ENCODE measurements at regions not wholly inside any gene's neighbourhood (a gene's known extent, or its start where the extent isn't known, plus 50 kb on each side); places are given as distances from the start of the nearest gene placed in this dataset.

GRCh38 chr1:221172841-221173240 is 293.6 kb downstream of the HLX start:
- ATAC-seq = no peak
- no peak overlapping the region for H3K4me3 ChIP-seq (replicated peaks in 1 of 3; ENCODE audit: insufficient read depth in 1 of 3, low read depth in 2 of 3, low read length in 3 of 3)
- no peaks in the 10 kb centered on the region; a peak in 1 of 5 replicates for H3K27me3 ChIP-seq (ENCODE audit: control insufficient read depth in 1 of 2, insufficient read depth in 2 of 2, low read length in 2 of 2)
- intact Hi-C loops (cut with micrococcal nuclease; ENCODE audit: unreplicated experiment) = no loop called here
- BruUV-seq (replicated peaks) = no TSS peak
- no peaks in the 10 kb centered on the region for H3K79me2 ChIP-seq (ENCODE audit: insufficient read depth, low read length)
- no peak for DNase-seq (ENCODE audit: low spot score)
- TF ChIP-seq HNF1B (CRISPR knock-in tag; IDR thresholded peaks at IDR 0.05) = no peak
- TF ChIP-seq ZNF484 (CRISPR knock-in tag; IDR thresholded peaks at IDR 0.05; ENCODE audit: borderline replicate concordance, low read depth) = no peak
- no peak for TF ChIP-seq ZIK1 (CRISPR knock-in tag; IDR thresholded peaks at IDR 0.05; ENCODE audit: borderline replicate concordance, low read depth)
- TF ChIP-seq MZF1 (CRISPR knock-in tag; IDR thresholded peaks at IDR 0.05; ENCODE audit: borderline replicate concordance) = no peak
- TF ChIP-seq ZFP1 (CRISPR knock-in tag; IDR thresholded peaks at IDR 0.05) = no peak
- no peak for TF ChIP-seq ZNF510 (CRISPR knock-in tag; IDR thresholded peaks at IDR 0.05; ENCODE audit: low read depth)
- TF ChIP-seq ZNF629 (CRISPR knock-in tag; conservative IDR thresholded peaks at IDR 0.05) = no peak
- TF ChIP-seq ESRRA (CRISPR knock-in tag; IDR thresholded peaks at IDR 0.05; ENCODE audit: low read depth) = no peak
- no peak for TF ChIP-seq ZNF710 (CRISPR knock-in tag; IDR thresholded peaks at IDR 0.05; ENCODE audit: borderline replicate concordance)
- no peak for TF ChIP-seq RBM22 (optimal IDR thresholded peaks at IDR 0.05; ENCODE audit: low read length)
- TF ChIP-seq PCBP2 (optimal IDR thresholded peaks at IDR 0.05; ENCODE audit: low read depth, low read length, poor library complexity, severe bottlenecking) = no peak
- no peak for TF ChIP-seq GTF2F1 (IDR thresholded peaks at IDR 0.05; ENCODE audit: low read length)
- TF ChIP-seq ZNF572 (CRISPR knock-in tag; IDR thresholded peaks at IDR 0.05) = no peak
- no peaks in the 10 kb centered on the region for H3K36me3 ChIP-seq (replicated peaks in 1 of 2; ENCODE audit: control insufficient read depth in 1 of 2, insufficient read depth in 2 of 2, low read length in 2 of 2)
- in situ Hi-C loops (cut with HindIII; ENCODE audit: extremely low pct_ligation_motif_present, low pct_unique_long_range_greater_than_20kb) = no loop called here
- no peaks in the 10 kb centered on the region for H4K20me1 ChIP-seq (ENCODE audit: insufficient read depth, low read length)
- no peak for FAIRE-seq
- H3K9me3 ChIP-seq (ENCODE audit: low read length) = no peaks in the 10 kb centered on the region
- H3K27ac ChIP-seq (ENCODE audit: extremely low read length, insufficient read depth, low read length) = no peak overlapping the region
- no peaks in the 10 kb centered on the region for H3K4me1 ChIP-seq (ENCODE audit: insufficient read depth, low read length)
- no peak overlapping the region for H3K4me2 ChIP-seq (ENCODE audit: low read depth, low read length)
- ChIA-PET POLR2A (no interaction called here), CTCF (ENCODE audit: low intra/inter-chr PET ratio, low total read pairs) (no interaction called here)
- H2AFZ ChIP-seq (ENCODE audit: low read length) = no peak overlapping the region
- H3K9ac ChIP-seq (ENCODE audit: insufficient read depth, low read depth, low read length) = no peak overlapping the region
- 0% methylated on average over 1 of the region's 1 CpG for WGBS (ENCODE audit: low lambda C conversion rate)

Data from HepG2 (cell line).